IMR-90 (cell line): ENCODE measurements at regions not wholly inside any gene's neighbourhood (a gene's known extent, or its start where the extent isn't known, plus 50 kb on each side); places are given as distances from the start of the nearest gene placed in this dataset.

Experiments used
- ATAC-seq: fragments of 200-7000 bp; cut with Tn5 transposase; 2 replicates; pipeline ENCODE4 v1.9.1; 2020; ENCODE audit warnings: low read depth, mild to moderate bottlenecking, moderate library complexity
- BruUV-seq: library from RNA; stranded (reverse); fragments of 400-500 nt; replicated peaks from 2 replicates; lab custom pipeline; 2021; lab: Mats Ljungman, UMichigan
- CTCF ChIA-PET: fragments of 300-600 bp; formaldehyde crosslinking; extraction: SDS; loops from one replicate; lab custom pipeline; 2021; ENCODE audit warnings: antibody characterized with exemption; lab: Yijun Ruan, JAX
- POLR2A ChIA-PET: fragments of 300-600 bp; sonication (Branson Sonifier 250); formaldehyde crosslinking; loops from one replicate; lab custom pipeline; 2022; ENCODE audit warnings: antibody characterized with exemption; ENCODE audit not compliant: unreplicated experiment; lab: Charles Lee
- DNase-seq: peaks from one replicate; pipeline ENCODE4 v3.0.0; 2013
- H2AFZ ChIP-seq: replicated peaks from 2 replicates; pipeline ENCODE3; 2013; ENCODE audit warnings: low read length, mild to moderate bottlenecking; ENCODE audit not compliant: poor library complexity
- H2AK5ac ChIP-seq: 2 replicates; pipeline ENCODE4 v1.6.1; 2013; ENCODE audit warnings: low read depth, low read length, inconsistent platforms
- H2AK9ac ChIP-seq: replicated peaks from 2 replicates; pipeline ENCODE3; 2013; ENCODE audit warnings: mild to moderate bottlenecking, low read depth, low read length, moderate library complexity; ENCODE audit not compliant: poor library complexity
- H2BK120ac ChIP-seq: 2 replicates; pipeline ENCODE4 v1.6.1; 2013; ENCODE audit warnings: low read depth, low read length, inconsistent platforms
- H2BK15ac ChIP-seq: 3 replicates; pipeline ENCODE4 v1.6.1; 2013; ENCODE audit warnings: low read depth, low read length, inconsistent platforms
- H2BK20ac ChIP-seq: 2 replicates; pipeline ENCODE4 v1.6.1; 2013; ENCODE audit warnings: low read depth, mild to moderate bottlenecking, inconsistent platforms, low read length, moderate library complexity
- H2BK5ac ChIP-seq: 2 replicates; pipeline ENCODE4 v1.6.1; 2013; ENCODE audit warnings: mild to moderate bottlenecking, low read depth, low read length, inconsistent platforms; ENCODE audit not compliant: poor library complexity, severe bottlenecking
- H3K14ac ChIP-seq: replicated peaks from 2 replicates; pipeline ENCODE4 v1.6.1; 2013; ENCODE audit warnings: low read depth, low read length, inconsistent platforms
- H3K18ac ChIP-seq: 2 replicates; pipeline ENCODE4 v1.6.1; 2013; ENCODE audit warnings: low read depth, low read length, control low read depth
- H3K23ac ChIP-seq: 2 replicates; pipeline ENCODE4 v1.6.1; 2013; ENCODE audit warnings: low read depth, low read length, inconsistent platforms
- H3K27ac ChIP-seq: 2 replicates; pipeline ENCODE4 v1.5.1; 2013; ENCODE audit warnings: mild to moderate bottlenecking, control low read depth, low read length; ENCODE audit not compliant: insufficient read depth
- H3K27me3 ChIP-seq: 2 replicates; pipeline ENCODE4 v1.6.1; 2013; ENCODE audit warnings: low read length; ENCODE audit not compliant: control insufficient read depth, insufficient read depth
- H3K36me3 ChIP-seq: 2 replicates; pipeline ENCODE4 v1.6.1; 2013; ENCODE audit warnings: low read length, mixed read lengths; ENCODE audit not compliant: control insufficient read depth, insufficient read depth
- H3K4ac ChIP-seq: 2 replicates; pipeline ENCODE4 v1.6.1; 2013; ENCODE audit warnings: low read depth, low read length, inconsistent platforms
- H3K4me1 ChIP-seq: 2 replicates; pipeline ENCODE4 v1.6.1; 2013; ENCODE audit warnings: low read length, mixed read lengths; ENCODE audit not compliant: control insufficient read depth, insufficient read depth
- H3K4me2 ChIP-seq: 2 replicates; pipeline ENCODE4 v1.6.1; 2013; ENCODE audit warnings: low read depth, mild to moderate bottlenecking, control low read depth, low read length, moderate library complexity
- H3K4me3 ChIP-seq: 2 replicates; pipeline ENCODE4 v1.5.1; 2013; ENCODE audit warnings: low read depth, mild to moderate bottlenecking, control low read depth, low read length, moderate library complexity; ENCODE audit not compliant: insufficient read depth
- H3K56ac ChIP-seq: 2 replicates; pipeline ENCODE4 v1.6.1; 2013; ENCODE audit warnings: low read length, inconsistent platforms; ENCODE audit not compliant: insufficient read depth; ENCODE audit errors: extremely low read depth
- H3K79me1 ChIP-seq, 2 experiments: 2 replicates each; pipeline ENCODE4 v1.6.1; 2013; ENCODE audit warnings: low read length in 2 of 2, inconsistent platforms in 1 of 2, low read depth in 1 of 2
- H3K9ac ChIP-seq: 2 replicates; pipeline ENCODE4 v1.6.1; 2013; ENCODE audit warnings: low read depth, low read length, control low read depth
- H3K9me1 ChIP-seq: 2 replicates; pipeline ENCODE4 v1.6.1; 2013; ENCODE audit warnings: low read length, inconsistent platforms; ENCODE audit not compliant: insufficient read depth
- H3K9me3 ChIP-seq: 2 replicates; pipeline ENCODE4 v1.6.1; 2013; ENCODE audit warnings: low read length; ENCODE audit not compliant: control insufficient read depth, insufficient read depth
- H4K20me1 ChIP-seq: 2 replicates; pipeline ENCODE4 v1.6.1; 2013; ENCODE audit warnings: low read length, inconsistent platforms; ENCODE audit not compliant: insufficient read depth
- H4K5ac ChIP-seq: 2 replicates; pipeline ENCODE4 v1.6.1; 2013; ENCODE audit warnings: mild to moderate bottlenecking, low read depth, low read length, control low read depth
- H4K8ac ChIP-seq, 2 experiments: 2 replicates each; pipeline ENCODE4 v1.6.1; 2013; ENCODE audit warnings: low read depth in 2 of 2, low read length in 2 of 2, control low read depth in 1 of 2, inconsistent platforms in 1 of 2
- H4K91ac ChIP-seq: 2 replicates; pipeline ENCODE4 v1.6.1; 2013; ENCODE audit warnings: low read depth, low read length, inconsistent platforms; ENCODE audit not compliant: insufficient read depth
- WGBS, 2 experiments: methylation state at CpG; one replicate each; pipeline versions ENCODE4 v1.1.5 to v1.1.7; 2013; ENCODE audit warnings: missing lambda C conversion rate in 2 of 2; ENCODE audit not compliant: insufficient read length in 1 of 2; ENCODE audit errors: extremely low coverage in 2 of 2; 5-methylcytosine and 5-hydroxymethylcytosine counted together
- dilution Hi-C: fragments of 300-500 bp; cut with HindIII; formaldehyde crosslinking; loops from one replicate; pipeline ENCODE4 v1.14.3; 2018; ENCODE audit warnings: low sequenced_read_pairs; ENCODE audit not compliant: unreplicated experiment
- in situ Hi-C: fragments of 300-500 bp; cut with MboI; formaldehyde crosslinking; loops from 3 replicates; pipeline ENCODE4 v1.14.3; 2019; ENCODE audit warnings: low sequenced_read_pairs, inconsistent platforms, mixed read lengths
- intact Hi-C: fragments of 100-400 bp; cut with micrococcal nuclease; formaldehyde crosslinking; loops from 2 replicates; pipeline ENCODE4 v1.10.0; 2022
- TF ChIP-seq, protein P1 (sequence below): conservative IDR thresholded peaks from 2 replicates; pipeline ENCODE4 v1.5.1; 2012; ENCODE audit warnings: mild to moderate bottlenecking, low read depth, low read length, improper control_type of control experiment
- TF ChIP-seq, protein P2 (sequence below): fragments of 150-350 bp; IDR thresholded peaks from 2 replicates; pipeline ENCODE4 v1.6.1; 2016; ENCODE audit warnings: low read depth, mild to moderate bottlenecking, low read length, moderate library complexity, borderline replicate concordance

DNA sequence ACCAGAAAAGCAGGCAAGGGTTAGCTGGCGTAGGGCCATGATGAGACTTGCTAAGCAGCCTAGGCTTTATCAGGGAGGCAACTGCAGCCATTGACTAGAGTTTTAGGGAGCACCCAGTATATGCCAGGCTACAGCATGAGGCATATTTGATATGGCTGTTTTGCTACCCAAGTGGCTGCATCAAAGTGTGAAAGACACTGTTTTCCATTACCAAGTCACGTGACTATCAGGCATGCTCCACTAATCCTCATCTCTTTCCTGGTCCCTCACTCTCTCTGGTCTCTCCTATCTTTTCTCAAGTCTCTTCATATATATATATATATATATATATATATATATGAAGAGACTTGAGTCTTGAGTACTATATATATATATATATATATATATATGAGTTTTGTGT is 206.7 kb upstream of the POU3F1 start:
- Histone ChIP-seq H2AK5ac (no peak overlapping the region), H3K4me3 (no peak overlapping the region), H2AFZ (no peak overlapping the region), H4K8ac (no peak overlapping the region), H2AK9ac (no peak overlapping the region), H4K91ac (no peak overlapping the region), H2BK15ac (no peak overlapping the region), H3K4me1 (no peaks in the 10 kb centered on the region), H3K27me3 (peaks cover 3% of the 10 kb centered on the region), H3K9me1 (no peaks in the 10 kb centered on the region), H4K20me1 (no peaks in the 10 kb centered on the region; the same call in 1 of the 2 replicates), H3K14ac (no peak overlapping the region), H3K36me3 (no peaks in the 10 kb centered on the region), H3K4me2 (no peak overlapping the region), H3K9me3 (no peaks in the 10 kb centered on the region), H3K79me1 (no peaks in the 10 kb centered on the region), H3K27ac (no peak overlapping the region), H3K23ac (no peak overlapping the region), H2BK20ac (no peak overlapping the region), H3K56ac (no peak overlapping the region), H2BK120ac (no peak overlapping the region), H2BK5ac (no peak overlapping the region), H3K18ac (no peak overlapping the region), H4K5ac (no peak overlapping the region), H3K9ac (no peak overlapping the region), H3K4ac (no peak overlapping the region)
- POLR2A ChIA-PET, result no interaction called here
- CTCF ChIA-PET, result no interaction called here
- TF ChIP-seq, protein P1, sequence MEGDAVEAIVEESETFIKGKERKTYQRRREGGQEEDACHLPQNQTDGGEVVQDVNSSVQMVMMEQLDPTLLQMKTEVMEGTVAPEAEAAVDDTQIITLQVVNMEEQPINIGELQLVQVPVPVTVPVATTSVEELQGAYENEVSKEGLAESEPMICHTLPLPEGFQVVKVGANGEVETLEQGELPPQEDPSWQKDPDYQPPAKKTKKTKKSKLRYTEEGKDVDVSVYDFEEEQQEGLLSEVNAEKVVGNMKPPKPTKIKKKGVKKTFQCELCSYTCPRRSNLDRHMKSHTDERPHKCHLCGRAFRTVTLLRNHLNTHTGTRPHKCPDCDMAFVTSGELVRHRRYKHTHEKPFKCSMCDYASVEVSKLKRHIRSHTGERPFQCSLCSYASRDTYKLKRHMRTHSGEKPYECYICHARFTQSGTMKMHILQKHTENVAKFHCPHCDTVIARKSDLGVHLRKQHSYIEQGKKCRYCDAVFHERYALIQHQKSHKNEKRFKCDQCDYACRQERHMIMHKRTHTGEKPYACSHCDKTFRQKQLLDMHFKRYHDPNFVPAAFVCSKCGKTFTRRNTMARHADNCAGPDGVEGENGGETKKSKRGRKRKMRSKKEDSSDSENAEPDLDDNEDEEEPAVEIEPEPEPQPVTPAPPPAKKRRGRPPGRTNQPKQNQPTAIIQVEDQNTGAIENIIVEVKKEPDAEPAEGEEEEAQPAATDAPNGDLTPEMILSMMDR, result no peak
- TF ChIP-seq, protein P2, sequence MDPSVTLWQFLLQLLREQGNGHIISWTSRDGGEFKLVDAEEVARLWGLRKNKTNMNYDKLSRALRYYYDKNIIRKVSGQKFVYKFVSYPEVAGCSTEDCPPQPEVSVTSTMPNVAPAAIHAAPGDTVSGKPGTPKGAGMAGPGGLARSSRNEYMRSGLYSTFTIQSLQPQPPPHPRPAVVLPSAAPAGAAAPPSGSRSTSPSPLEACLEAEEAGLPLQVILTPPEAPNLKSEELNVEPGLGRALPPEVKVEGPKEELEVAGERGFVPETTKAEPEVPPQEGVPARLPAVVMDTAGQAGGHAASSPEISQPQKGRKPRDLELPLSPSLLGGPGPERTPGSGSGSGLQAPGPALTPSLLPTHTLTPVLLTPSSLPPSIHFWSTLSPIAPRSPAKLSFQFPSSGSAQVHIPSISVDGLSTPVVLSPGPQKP, result no peak
- intact Hi-C loops (no loop called here), in situ Hi-C loops (no loop called here), dilution Hi-C loops (no loop called here)
- ATAC-seq (no peak), DNase-seq (no peak)
- no TSS peak for BruUV-seq
- WGBS, 2 experiments, result 67% methylated on average over 1 of the region's 2 CpGs; no CpG with 5 or more reads in 1 of the 2 experiments
